ENCODE measurements at regions not wholly inside any gene's neighbourhood (a gene's known extent, or its start where the extent isn't known, plus 50 kb on each side); places are given as distances from the start of the nearest gene placed in this dataset.

DNA sequence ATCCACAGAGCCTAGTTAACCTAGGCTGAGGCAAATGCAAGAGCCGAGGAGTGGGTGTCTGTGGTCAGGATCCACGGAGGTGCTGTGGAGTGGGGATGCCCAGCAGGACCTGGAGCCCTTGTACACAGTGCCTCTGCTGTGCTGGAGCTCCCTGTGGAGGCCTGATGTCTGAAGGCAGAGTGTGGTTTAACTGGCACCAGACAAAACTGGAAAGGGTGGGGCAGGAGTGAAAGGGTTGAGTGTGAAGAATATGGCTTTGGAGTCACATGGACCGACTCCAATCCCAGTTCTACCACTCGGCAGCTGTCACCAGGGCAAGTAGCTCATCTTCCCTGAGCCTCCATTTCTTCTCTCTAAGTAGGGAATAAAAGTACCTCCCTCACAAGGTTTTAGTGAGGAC lies 60.3 kb upstream of the GPR12 start:
- TF ChIP-seq POLR2A (IDR thresholded peaks at IDR 0.05) (no peak), POLR2AphosphoS5 (IDR thresholded peaks at IDR 0.05) (no peak)
- TF ChIP-seq, protein P1, sequence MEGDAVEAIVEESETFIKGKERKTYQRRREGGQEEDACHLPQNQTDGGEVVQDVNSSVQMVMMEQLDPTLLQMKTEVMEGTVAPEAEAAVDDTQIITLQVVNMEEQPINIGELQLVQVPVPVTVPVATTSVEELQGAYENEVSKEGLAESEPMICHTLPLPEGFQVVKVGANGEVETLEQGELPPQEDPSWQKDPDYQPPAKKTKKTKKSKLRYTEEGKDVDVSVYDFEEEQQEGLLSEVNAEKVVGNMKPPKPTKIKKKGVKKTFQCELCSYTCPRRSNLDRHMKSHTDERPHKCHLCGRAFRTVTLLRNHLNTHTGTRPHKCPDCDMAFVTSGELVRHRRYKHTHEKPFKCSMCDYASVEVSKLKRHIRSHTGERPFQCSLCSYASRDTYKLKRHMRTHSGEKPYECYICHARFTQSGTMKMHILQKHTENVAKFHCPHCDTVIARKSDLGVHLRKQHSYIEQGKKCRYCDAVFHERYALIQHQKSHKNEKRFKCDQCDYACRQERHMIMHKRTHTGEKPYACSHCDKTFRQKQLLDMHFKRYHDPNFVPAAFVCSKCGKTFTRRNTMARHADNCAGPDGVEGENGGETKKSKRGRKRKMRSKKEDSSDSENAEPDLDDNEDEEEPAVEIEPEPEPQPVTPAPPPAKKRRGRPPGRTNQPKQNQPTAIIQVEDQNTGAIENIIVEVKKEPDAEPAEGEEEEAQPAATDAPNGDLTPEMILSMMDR (IDR thresholded peaks at IDR 0.05), result no peak
